Brain microvascular endothelial cell (primary cell): ENCODE measurements at regions not wholly inside any gene's neighbourhood (a gene's known extent, or its start where the extent isn't known, plus 50 kb on each side); places are given as distances from the start of the nearest gene placed in this dataset.

Source experiments
- DNase-seq: peaks from one replicate; pipeline ENCODE4 v3.0.0-alpha.2; 2020
- H3K27ac ChIP-seq: fragments of 250-450 bp; sonication (Bioruptor Pico); 2 replicates; pipeline ENCODE4 v1.5.1; 2020; ENCODE audit warnings: mild to moderate bottlenecking, moderate library complexity
- H3K27me3 ChIP-seq: fragments of 250-450 bp; sonication (Bioruptor Pico); replicated peaks from 2 replicates; pipeline ENCODE4 v1.5.1; 2020; ENCODE audit warnings: mild to moderate bottlenecking
- H3K36me3 ChIP-seq: fragments of 250-450 bp; sonication (Bioruptor Pico); replicated peaks from 2 replicates; pipeline ENCODE4 v1.5.1; 2020; ENCODE audit warnings: mild to moderate bottlenecking
- H3K4me3 ChIP-seq: 2 replicates; pipeline ENCODE4 v1.5.1; 2011; ENCODE audit warnings: low read depth, mild to moderate bottlenecking, control low read depth, low read length, moderate library complexity
- in situ Hi-C: cut with HindIII; loops from 2 replicates; pipeline ENCODE4 v1.10.0; 2017; ENCODE audit warnings: low sequenced_read_pairs, low pct_ligation_motif_present
- TF ChIP-seq, protein P1 (sequence below): IDR thresholded peaks from 2 replicates; pipeline ENCODE4 v1.5.1; 2011; ENCODE audit warnings: low read depth, mild to moderate bottlenecking, moderate library complexity, low read length, control low read depth, inconsistent platforms; ENCODE audit errors: missing control alignments

DNA sequence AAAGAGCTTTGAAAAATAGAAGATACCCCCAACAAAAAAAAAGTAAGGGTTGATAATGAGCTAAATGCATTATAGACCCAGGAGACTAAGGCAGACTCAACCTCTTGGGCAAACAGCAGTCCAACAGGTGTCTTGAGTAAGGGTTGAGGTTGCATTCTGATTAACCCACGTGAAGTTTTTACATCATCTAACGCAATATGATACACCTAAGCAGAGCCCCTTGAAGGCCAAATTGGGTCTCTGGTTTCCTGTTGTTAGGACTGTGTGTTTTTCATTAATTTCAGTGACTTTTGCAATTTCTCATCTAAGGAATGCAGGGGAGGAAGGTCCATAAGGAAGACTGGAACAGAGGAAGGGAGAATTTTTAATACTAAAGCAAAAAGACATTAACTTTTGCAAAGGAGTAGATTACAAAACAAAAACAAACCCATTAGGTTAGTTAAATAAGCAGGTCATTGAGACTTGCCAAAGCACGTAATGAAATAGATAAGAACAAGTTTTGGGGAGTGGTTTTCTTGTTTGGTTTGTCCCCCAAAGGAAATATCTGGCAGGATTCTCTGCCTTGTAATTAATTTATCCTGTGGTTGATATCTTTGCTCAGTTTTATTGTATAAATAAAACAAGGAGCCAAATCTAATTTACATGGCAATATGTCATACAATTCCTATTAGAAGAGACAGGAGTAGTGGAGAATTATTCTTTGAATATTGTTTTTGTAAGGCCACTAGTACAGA is 244.3 kb downstream of the ETAA1 start:
- DNase-seq: no peak
- Histone ChIP-seq H3K4me3 (no peak overlapping the region), H3K27ac (no peak overlapping the region), H3K27me3 (no peaks in the 10 kb centered on the region), H3K36me3 (no peaks in the 10 kb centered on the region)
- in situ Hi-C loops: no loop called here
- TF ChIP-seq, protein P1, sequence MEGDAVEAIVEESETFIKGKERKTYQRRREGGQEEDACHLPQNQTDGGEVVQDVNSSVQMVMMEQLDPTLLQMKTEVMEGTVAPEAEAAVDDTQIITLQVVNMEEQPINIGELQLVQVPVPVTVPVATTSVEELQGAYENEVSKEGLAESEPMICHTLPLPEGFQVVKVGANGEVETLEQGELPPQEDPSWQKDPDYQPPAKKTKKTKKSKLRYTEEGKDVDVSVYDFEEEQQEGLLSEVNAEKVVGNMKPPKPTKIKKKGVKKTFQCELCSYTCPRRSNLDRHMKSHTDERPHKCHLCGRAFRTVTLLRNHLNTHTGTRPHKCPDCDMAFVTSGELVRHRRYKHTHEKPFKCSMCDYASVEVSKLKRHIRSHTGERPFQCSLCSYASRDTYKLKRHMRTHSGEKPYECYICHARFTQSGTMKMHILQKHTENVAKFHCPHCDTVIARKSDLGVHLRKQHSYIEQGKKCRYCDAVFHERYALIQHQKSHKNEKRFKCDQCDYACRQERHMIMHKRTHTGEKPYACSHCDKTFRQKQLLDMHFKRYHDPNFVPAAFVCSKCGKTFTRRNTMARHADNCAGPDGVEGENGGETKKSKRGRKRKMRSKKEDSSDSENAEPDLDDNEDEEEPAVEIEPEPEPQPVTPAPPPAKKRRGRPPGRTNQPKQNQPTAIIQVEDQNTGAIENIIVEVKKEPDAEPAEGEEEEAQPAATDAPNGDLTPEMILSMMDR: no peak

DNA sequence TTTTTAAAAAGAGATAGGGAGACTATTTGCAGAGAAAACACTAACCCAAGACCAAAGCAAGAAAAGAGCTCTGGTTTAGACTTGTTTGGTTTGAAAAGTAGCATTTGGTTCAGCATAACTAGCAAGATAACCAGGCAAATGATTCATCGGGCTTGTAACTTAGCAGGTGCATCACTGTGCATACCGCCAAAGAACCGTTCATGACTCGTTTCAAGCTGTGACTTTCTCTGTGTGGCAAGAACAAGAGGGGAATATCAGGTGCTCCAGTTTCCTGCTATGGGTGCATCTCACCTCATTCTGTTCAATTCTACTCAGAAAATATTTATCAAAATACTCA is 244.9 kb downstream of the ETAA1 start:
- DNase-seq: no peak

DNA sequence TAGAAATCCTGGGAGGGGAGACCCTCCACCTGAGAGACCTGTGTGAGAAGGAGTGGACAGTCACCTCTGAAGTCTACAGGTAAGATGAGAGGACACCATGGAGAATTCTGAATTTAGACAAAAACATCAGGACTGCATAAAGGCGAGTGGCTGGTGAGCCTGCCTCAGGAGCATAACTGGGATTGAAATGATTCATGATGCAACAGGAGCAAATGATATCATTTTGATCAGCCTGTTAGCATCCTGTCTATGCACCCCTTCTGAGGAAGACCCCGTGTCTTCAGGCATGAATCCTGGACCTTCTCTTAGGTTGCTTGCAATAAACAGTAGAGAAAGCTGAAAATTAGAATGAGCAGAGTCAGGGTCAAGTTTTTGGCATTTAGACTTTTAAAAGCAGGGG is 245.8 kb downstream of the ETAA1 start:
- H3K27me3 ChIP-seq: no peaks in the 10 kb centered on the region
- TF ChIP-seq, protein P1: no peak
- in situ Hi-C loops: no loop called here
- H3K36me3 ChIP-seq: no peaks in the 10 kb centered on the region
- DNase-seq: no peak
- no peak overlapping the region for H3K27ac ChIP-seq
- H3K4me3 ChIP-seq: no peak overlapping the region

More for the DNA sequence above, 244.9 kb downstream of the ETAA1 start:
- no peaks in the 10 kb centered on the region for H3K27me3 ChIP-seq
- TF ChIP-seq, protein P1: no peak
- no peaks in the 10 kb centered on the region for H3K36me3 ChIP-seq
- no peak overlapping the region for H3K27ac ChIP-seq
- H3K4me3 ChIP-seq: no peak overlapping the region
- in situ Hi-C loops: no loop called here

GRCh38 chr2:67645280-67646138 is 248.4 kb downstream of the ETAA1 start:
- Histone ChIP-seq H3K27ac (no peak overlapping the region), H3K27me3 (no peaks in the 10 kb centered on the region), H3K4me3 (no peak overlapping the region), H3K36me3 (no peaks in the 10 kb centered on the region)
- in situ Hi-C loops: no loop called here
- no peak for DNase-seq
- TF ChIP-seq, protein P1: no peak

DNA sequence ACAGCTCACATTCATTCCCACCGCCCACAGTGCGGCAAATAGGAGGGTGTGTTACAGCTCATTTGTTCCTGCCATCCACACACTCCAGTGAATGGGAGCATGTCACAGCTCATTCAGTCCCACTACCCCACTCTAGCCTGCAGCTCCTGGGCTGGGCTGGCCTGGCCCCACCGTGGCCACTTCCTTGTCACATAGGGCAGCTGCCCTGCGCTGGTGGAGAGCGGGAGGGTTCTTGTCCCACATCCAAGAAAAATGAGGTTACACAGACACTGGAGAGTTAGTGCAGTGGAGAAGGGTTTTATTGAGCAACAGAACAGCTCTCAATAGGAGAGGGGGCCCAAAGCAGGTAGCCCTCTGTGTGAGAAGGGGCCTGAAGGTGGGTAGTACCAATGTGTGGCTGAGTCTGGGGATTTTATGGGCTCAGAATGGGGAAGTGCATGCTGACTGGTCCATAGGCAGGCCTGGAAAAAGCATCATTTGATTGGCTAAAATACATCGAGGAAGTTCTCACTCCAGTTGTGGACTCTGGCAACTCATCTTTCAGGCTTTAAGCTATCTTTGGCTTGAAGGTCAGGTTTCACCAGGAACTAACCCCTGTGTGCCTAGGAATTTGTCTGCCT is 249.7 kb downstream of the ETAA1 start:
- DNase-seq: no peak
- in situ Hi-C loops: no loop called here
- H3K27me3 ChIP-seq: no peaks in the 10 kb centered on the region
- H3K4me3 ChIP-seq: no peak overlapping the region
- TF ChIP-seq, protein P1: no peak
- H3K27ac ChIP-seq: no peak overlapping the region
- H3K36me3 ChIP-seq: no peaks in the 10 kb centered on the region
